Subcutaneous abdominal adipose tissue (tissue), 5 donors: ENCODE measurements at regions not wholly inside any gene's neighbourhood (a gene's known extent, or its start where the extent isn't known, plus 50 kb on each side); places are given as distances from the start of the nearest gene placed in this dataset.

Source experiments
- H3K27ac ChIP-seq: one replicate; pipeline ENCODE4 v1.7.0; 2013; ENCODE audit warnings: low read depth, mild to moderate bottlenecking, inconsistent platforms, low read length, moderate library complexity
- H3K27me3 ChIP-seq, 5 donors: one replicate each; pipeline ENCODE4 v1.7.0; 2013; ENCODE audit warnings: low read length in 5 of 5, inconsistent platforms in 1 of 5; ENCODE audit not compliant: control insufficient read depth in 5 of 5, insufficient read depth in 4 of 5
- H3K36me3 ChIP-seq, 5 donors: one replicate each; pipeline ENCODE4 v1.7.0; 2013; ENCODE audit warnings: low read length in 5 of 5; ENCODE audit not compliant: control insufficient read depth in 5 of 5, insufficient read depth in 5 of 5
- H3K4me1 ChIP-seq, 5 donors: one replicate each; pipeline ENCODE4 v1.7.0; 2013; ENCODE audit warnings: low read length in 5 of 5, mild to moderate bottlenecking in 3 of 5, moderate library complexity in 1 of 5; ENCODE audit not compliant: control insufficient read depth in 5 of 5, insufficient read depth in 5 of 5
- H3K4me3 ChIP-seq, 5 donors: one replicate each; pipeline ENCODE4 v1.7.0; 2013; ENCODE audit warnings: low read length in 5 of 5, low read depth in 1 of 5
- H3K9ac ChIP-seq, 5 donors: one replicate each; pipeline ENCODE4 v1.7.0; 2013; ENCODE audit warnings: low read length in 5 of 5, mild to moderate bottlenecking in 4 of 5, moderate library complexity in 3 of 5
- H3K9me3 ChIP-seq, 5 donors: one replicate each; pipeline ENCODE4 v1.7.0; 2013; ENCODE audit warnings: low read length in 5 of 5; ENCODE audit not compliant: control insufficient read depth in 5 of 5
- donor health status: healthy.
- donor health status: healthy.
- donor health status: healthy.
- donor health status: healthy.
- donor health status: healthy.

- no peak overlapping the region for H3K9ac ChIP-seq
- H3K27ac ChIP-seq = no peak overlapping the region
- no peaks in the 10 kb centered on the region for H3K27me3 ChIP-seq
- no peaks in the 10 kb centered on the region for H3K36me3 ChIP-seq
- H3K4me1 ChIP-seq = no peaks in the 10 kb centered on the region
- H3K9me3 ChIP-seq = peaks cover 0 to 2% (median 0%) of the 10 kb centered on the region in 5 donors
- no peak overlapping the region for H3K4me3 ChIP-seq
Observed at GRCh38 chr6:103198386-103198785, 1661.3 kb downstream of the HACE1 start.

GRCh38 chr6:103193413-103193812, 1666.3 kb downstream of the HACE1 start:
- no peaks in the 10 kb centered on the region for H3K9me3 ChIP-seq
- H3K9ac ChIP-seq = no peak overlapping the region
- no peaks in the 10 kb centered on the region for H3K27me3 ChIP-seq
- no peak overlapping the region for H3K27ac ChIP-seq
- no peak overlapping the region for H3K4me3 ChIP-seq
- no peaks in the 10 kb centered on the region for H3K36me3 ChIP-seq
- no peaks in the 10 kb centered on the region for H3K4me1 ChIP-seq

- Histone ChIP-seq H3K4me1 (no peaks in the 10 kb centered on the region), H3K4me3 (no peak overlapping the region), H3K36me3 (no peaks in the 10 kb centered on the region), H3K27me3 (no peaks in the 10 kb centered on the region), H3K27ac (no peak overlapping the region), H3K9me3 (no peaks in the 10 kb centered on the region), H3K9ac (no peak overlapping the region)
Observed at GRCh38 chr6:103191391-103192093, 1668.2 kb downstream of the HACE1 start.

GRCh38 chr6:103184776-103185175, 1674.9 kb downstream of the HACE1 start:
- no peak overlapping the region for H3K9ac ChIP-seq
- no peaks in the 10 kb centered on the region for H3K9me3 ChIP-seq
- H3K4me1 ChIP-seq = no peaks in the 10 kb centered on the region
- H3K27me3 ChIP-seq = peaks cover 0 to 3% (median 0%) of the 10 kb centered on the region in 5 donors
- H3K36me3 ChIP-seq = no peaks in the 10 kb centered on the region
- H3K4me3 ChIP-seq = no peak overlapping the region
- no peak overlapping the region for H3K27ac ChIP-seq

GRCh38 chr6:103183831-103184411, 1675.8 kb downstream of the HACE1 start:
- H3K9me3 ChIP-seq = no peaks in the 10 kb centered on the region
- H3K4me3 ChIP-seq = no peak overlapping the region
- H3K4me1 ChIP-seq = no peaks in the 10 kb centered on the region
- no peak overlapping the region for H3K27ac ChIP-seq
- no peaks in the 10 kb centered on the region for H3K36me3 ChIP-seq
- H3K27me3 ChIP-seq = peaks cover 0 to 3% (median 0%) of the 10 kb centered on the region in 5 donors
- no peak overlapping the region for H3K9ac ChIP-seq

GRCh38 chr6:103178193-103178592, 1681.5 kb downstream of the HACE1 start:
- Histone ChIP-seq H3K27ac (no peak overlapping the region), H3K4me1 (no peaks in the 10 kb centered on the region), H3K9me3 (peaks cover 0 to 5% (median 0%) of the 10 kb centered on the region in 5 donors), H3K9ac (no peak overlapping the region), H3K27me3 (no peaks in the 10 kb centered on the region), H3K4me3 (no peak overlapping the region), H3K36me3 (no peaks in the 10 kb centered on the region)

GRCh38 chr6:103177791-103178190, 1681.9 kb downstream of the HACE1 start:
- H3K9ac ChIP-seq = no peak overlapping the region
- H3K27me3 ChIP-seq = no peaks in the 10 kb centered on the region
- no peak overlapping the region for H3K27ac ChIP-seq
- H3K4me3 ChIP-seq = no peak overlapping the region
- no peaks in the 10 kb centered on the region for H3K36me3 ChIP-seq
- H3K9me3 ChIP-seq = peaks cover 0 to 5% (median 0%) of the 10 kb centered on the region in 5 donors
- no peaks in the 10 kb centered on the region for H3K4me1 ChIP-seq

- Histone ChIP-seq H3K27ac (no peak overlapping the region), H3K36me3 (no peaks in the 10 kb centered on the region), H3K4me1 (no peaks in the 10 kb centered on the region), H3K27me3 (no peaks in the 10 kb centered on the region), H3K9ac (no peak overlapping the region), H3K4me3 (no peak overlapping the region), H3K9me3 (peaks cover 0 to 5% (median 0%) of the 10 kb centered on the region in 5 donors)
Observed at GRCh38 chr6:103175056-103175455, 1684.7 kb downstream of the HACE1 start.

- no peak overlapping the region for H3K4me3 ChIP-seq
- H3K27ac ChIP-seq = no peak overlapping the region
Observed at GRCh38 chr6:103167345-103168071, 1692.2 kb downstream of the HACE1 start.

More at GRCh38 chr6:103167345-103168071, 1692.2 kb downstream of the HACE1 start:
- Histone ChIP-seq H3K9me3 (no peaks in the 10 kb centered on the region), H3K9ac (no peak overlapping the region), H3K27me3 (no peaks in the 10 kb centered on the region), H3K4me1 (no peaks in the 10 kb centered on the region), H3K36me3 (no peaks in the 10 kb centered on the region)
